CD14-positive monocyte (primary cell): ENCODE measurements at regions not wholly inside any gene's neighbourhood (a gene's known extent, or its start where the extent isn't known, plus 50 kb on each side); places are given as distances from the start of the nearest gene placed in this dataset.

Experiments used
- DNase-seq, 3 donors: peaks; one replicate each; pipeline ENCODE4 v3.0.0-alpha.2; 2011 to 2022
- H2AFZ ChIP-seq: 2 replicates; pipeline ENCODE4 v1.6.0; 2012; ENCODE audit warnings: mild to moderate bottlenecking, low read depth, low read length, inconsistent platforms; ENCODE audit not compliant: insufficient read depth, poor library complexity, severe bottlenecking
- H3K27ac ChIP-seq, 2 donors: 1 replicate in 1 of 2; 2 replicates in 1 of 2; pipeline ENCODE4 v1.5.1; 2012 to 2013; ENCODE audit warnings: low read length in 2 of 2, control low read depth in 1 of 2, inconsistent platforms in 1 of 2, low read depth in 1 of 2, mild to moderate bottlenecking in 1 of 2
- H3K27me3 ChIP-seq, 2 donors: one replicate each; pipeline versions ENCODE4 v1.6.0 to v1.6.1; 2011 to 2013; ENCODE audit warnings: low read length in 2 of 2; ENCODE audit not compliant: control insufficient read depth in 2 of 2, insufficient read depth in 2 of 2
- H3K36me3 ChIP-seq, 2 donors: replicated peaks in 1 of 2; 1 replicate in 1 of 2; 2 replicates in 1 of 2; pipeline versions ENCODE4 v1.5.1 to v1.6.1; 2012 to 2013; ENCODE audit warnings: low read length in 2 of 2, control low read depth in 1 of 2, inconsistent platforms in 1 of 2, mild to moderate bottlenecking in 1 of 2; ENCODE audit not compliant: insufficient read depth in 2 of 2, control insufficient read depth in 1 of 2
- H3K4me1 ChIP-seq, 2 donors: 1 replicate in 1 of 2; 2 replicates in 1 of 2; pipeline versions ENCODE4 v1.5.1 to v1.6.1; 2012 to 2013; ENCODE audit warnings: low read length in 2 of 2, control low read depth in 1 of 2, inconsistent platforms in 1 of 2, mild to moderate bottlenecking in 1 of 2, moderate library complexity in 1 of 2; ENCODE audit not compliant: insufficient read depth in 2 of 2, control insufficient read depth in 1 of 2
- H3K4me2 ChIP-seq: replicated peaks from 2 replicates; pipeline ENCODE3; 2012; ENCODE audit warnings: low read length, moderate library complexity, mild to moderate bottlenecking; ENCODE audit not compliant: poor library complexity, severe bottlenecking; ENCODE audit errors: extremely low read depth
- H3K4me3 ChIP-seq, 3 experiments: fragments of 200-600 bp in 1 of 3; sonication (generic) in 1 of 3; replicated peaks in 1 of 3; 1 replicate in 2 of 3; 2 replicates in 1 of 3; pipeline ENCODE4 v1.5.1; 2011 to 2013; ENCODE audit warnings: low read length in 3 of 3, mild to moderate bottlenecking in 3 of 3, control low read depth in 2 of 3, low read depth in 2 of 3, inconsistent platforms in 1 of 3, moderate library complexity in 1 of 3
- H3K79me2 ChIP-seq: 2 replicates; pipeline ENCODE4 v1.6.0; 2012; ENCODE audit warnings: mild to moderate bottlenecking, control low read depth, inconsistent platforms, low read length, moderate library complexity; ENCODE audit not compliant: insufficient read depth
- H3K9ac ChIP-seq: 2 replicates; pipeline ENCODE4 v1.6.0; 2017; ENCODE audit warnings: low read length, mild to moderate bottlenecking; ENCODE audit not compliant: insufficient read depth, poor library complexity, severe bottlenecking
- H3K9me3 ChIP-seq, 2 donors: replicated peaks in 1 of 2; 1 replicate in 1 of 2; 2 replicates in 1 of 2; pipeline versions ENCODE4 v1.5.1 to v1.6.1; 2012 to 2013; ENCODE audit warnings: low read length in 2 of 2, control low read depth in 1 of 2; ENCODE audit not compliant: control insufficient read depth in 1 of 2, insufficient read depth in 1 of 2
- H4K20me1 ChIP-seq: 2 replicates; pipeline ENCODE4 v1.6.0; 2012; ENCODE audit warnings: mild to moderate bottlenecking, low read length, control low read depth, moderate library complexity; ENCODE audit not compliant: insufficient read depth
- H3K27ac Mint-ChIP-seq, 7 donors: one replicate each; pipeline ENCODE4 v1.8.0; 2020; ENCODE audit warnings: mild to moderate bottlenecking in 7 of 7, mixed read lengths in 7 of 7, moderate library complexity in 6 of 7, inconsistent platforms in 2 of 7
- H3K27me3 Mint-ChIP-seq, 3 donors: one replicate each; pipeline ENCODE4 v1.8.0; 2021 to 2022; ENCODE audit warnings: low read depth in 3 of 3, mild to moderate bottlenecking in 3 of 3, mixed read lengths in 3 of 3, moderate library complexity in 3 of 3, inconsistent platforms in 1 of 3
- H3K36me3 Mint-ChIP-seq, 2 donors: one replicate each; pipeline ENCODE4 v1.8.0; 2020; ENCODE audit warnings: mixed read lengths in 2 of 2, inconsistent platforms in 1 of 2, mild to moderate bottlenecking in 1 of 2
- H3K4me1 Mint-ChIP-seq: one replicate; pipeline ENCODE4 v1.8.0; 2020; ENCODE audit warnings: mild to moderate bottlenecking, mixed read lengths
- H3K4me3 Mint-ChIP-seq, 2 donors: one replicate each; pipeline ENCODE4 v1.8.0; 2020; ENCODE audit warnings: mild to moderate bottlenecking in 2 of 2, mixed read lengths in 2 of 2, moderate library complexity in 1 of 2
- H3K9me3 Mint-ChIP-seq, 7 donors: one replicate each; pipeline ENCODE4 v1.8.0; 2020 to 2022; ENCODE audit warnings: mixed read lengths in 7 of 7, mild to moderate bottlenecking in 6 of 7, moderate library complexity in 6 of 7, inconsistent platforms in 2 of 7
- CTCF ChIP-seq: fragments of 200-600 bp; IDR thresholded peaks from one replicate; pipeline ENCODE4 v1.8.0; 2022; ENCODE audit warnings: antibody characterized with exemption, mild to moderate bottlenecking
- WGBS: methylation state at CpG from one replicate; pipeline ENCODE4 v1.1.5; 2013; ENCODE audit warnings: missing lambda C conversion rate; ENCODE audit not compliant: insufficient coverage; 5-methylcytosine and 5-hydroxymethylcytosine counted together
- intact Hi-C, 2 donors: fragments of 100-400 bp; cut with micrococcal nuclease; formaldehyde crosslinking; loops; one replicate each; pipeline versions ENCODE4 v1.15.0 to v1.15.1; 2023

- no peak for DNase-seq
- Mint-ChIP-seq H3K27ac (no peak overlapping the region), H3K4me1 (no peaks in the 10 kb centered on the region), H3K4me3 (no peak overlapping the region), H3K36me3 (no peaks in the 10 kb centered on the region), H3K9me3 (peaks cover 0 to 3% (median 0%) of the 10 kb centered on the region in 7 donors), H3K27me3 (peaks cover 0 to under 1% (median 0%) of the 10 kb centered on the region in 3 donors)
- TF ChIP-seq CTCF, result no peak
- intact Hi-C loops, result no loop called here
- WGBS, result no CpG with 5 or more reads among the region's 1 CpG
- Histone ChIP-seq H4K20me1 (no peaks in the 10 kb centered on the region), H3K27ac (no peak overlapping the region), H3K9ac (no peak overlapping the region), H3K79me2 (no peaks in the 10 kb centered on the region), H3K4me2 (no peak overlapping the region), H3K36me3 (no peaks in the 10 kb centered on the region), H3K4me1 (no peaks in the 10 kb centered on the region), H3K4me3 (no peak overlapping the region), H2AFZ (no peak overlapping the region), H3K27me3 (no peaks in the 10 kb centered on the region), H3K9me3 (no peaks in the 10 kb centered on the region)
Observed at GRCh38 chr5:155827949-155828348, 499.0 kb upstream of the SGCD start.

GRCh38 chr5:155831491-155831890 is 495.5 kb upstream of the SGCD start:
- peaks cover 0 to 4% (median 0%) of the 10 kb centered on the region in 7 donors for H3K9me3 Mint-ChIP-seq
- H3K9ac ChIP-seq, result no peak overlapping the region
- no peaks in the 10 kb centered on the region for H3K9me3 ChIP-seq
- H3K27ac Mint-ChIP-seq, result no peak overlapping the region
- no peaks in the 10 kb centered on the region for H3K79me2 ChIP-seq
- H3K27me3 ChIP-seq, result no peaks in the 10 kb centered on the region
- no peaks in the 10 kb centered on the region for H4K20me1 ChIP-seq
- H3K4me3 ChIP-seq, result no peak overlapping the region
- no peaks in the 10 kb centered on the region for H3K4me1 ChIP-seq
- no peaks in the 10 kb centered on the region for H3K4me1 Mint-ChIP-seq
- H2AFZ ChIP-seq, result no peak overlapping the region
- no peak for DNase-seq
- no peak for TF ChIP-seq CTCF
- no peak overlapping the region for H3K27ac ChIP-seq
- H3K4me3 Mint-ChIP-seq, result no peak overlapping the region
- H3K36me3 Mint-ChIP-seq, result no peaks in the 10 kb centered on the region
- 90% methylated on average over 2 of the region's 4 CpGs for WGBS
- peaks cover 0 to 1% (median 0%) of the 10 kb centered on the region in 3 donors for H3K27me3 Mint-ChIP-seq
- no peaks in the 10 kb centered on the region for H3K36me3 ChIP-seq
- intact Hi-C loops, result loop anchor here in 1 of 2 donors (5.0 kb wide), 1 partner anchor 1361 kb away; no protein-coding TSS in a partner anchor
- H3K4me2 ChIP-seq, result no peak overlapping the region
